CD4-positive, CD25-positive, alpha-beta regulatory T cell (primary cell): ENCODE measurements at regions not wholly inside any gene's neighbourhood (a gene's known extent, or its start where the extent isn't known, plus 50 kb on each side); places are given as distances from the start of the nearest gene placed in this dataset.

Source experiments
- ATAC-seq, 2 donors: fragments of 150-1000 bp; cut with Tn5 transposase; one replicate each; pipeline ENCODE4 v1.10.0; 2021; ENCODE audit warnings: low read depth in 2 of 2, moderate number of reproducible peaks in 2 of 2, moderate library complexity in 1 of 2
- DNase-seq, 3 donors: peaks; one replicate each; pipeline versions ENCODE4 v3.0.0 to v3.0.0-alpha.2; 2012 to 2022; ENCODE audit warnings: mixed read lengths in 1 of 3
- H3K27ac ChIP-seq: one replicate; pipeline ENCODE4 v1.7.0; 2013; ENCODE audit warnings: mild to moderate bottlenecking, low read length; ENCODE audit not compliant: insufficient read depth, poor library complexity, severe bottlenecking
- H3K27me3 ChIP-seq: one replicate; pipeline ENCODE4 v1.7.0; 2013; ENCODE audit warnings: low read length; ENCODE audit not compliant: control insufficient read depth, insufficient read depth
- H3K36me3 ChIP-seq: one replicate; pipeline ENCODE4 v1.7.0; 2013; ENCODE audit warnings: mild to moderate bottlenecking, low read length, moderate library complexity; ENCODE audit not compliant: control insufficient read depth, insufficient read depth
- H3K4me1 ChIP-seq: 2 replicates; pipeline ENCODE4 v1.7.0; 2013; ENCODE audit warnings: mild to moderate bottlenecking, low read length; ENCODE audit not compliant: insufficient read depth, control insufficient read depth, poor library complexity, severe bottlenecking
- H3K4me3 ChIP-seq: one replicate; pipeline ENCODE4 v1.7.0; 2013; ENCODE audit warnings: low read depth, mild to moderate bottlenecking, low read length, moderate library complexity
- H3K9me3 ChIP-seq, 2 experiments: 1 replicate in 1 of 2; 2 replicates in 1 of 2; pipeline ENCODE4 v1.7.0; 2013; ENCODE audit warnings: low read length in 2 of 2, mild to moderate bottlenecking in 1 of 2, moderate library complexity in 1 of 2; ENCODE audit not compliant: control insufficient read depth in 2 of 2
- H3K27ac Mint-ChIP-seq, 3 donors: one replicate each; pipeline ENCODE4 v1.8.0; 2020 to 2022; ENCODE audit warnings: mild to moderate bottlenecking in 3 of 3, mixed read lengths in 3 of 3, moderate library complexity in 2 of 3
- H3K27me3 Mint-ChIP-seq: one replicate; pipeline ENCODE4 v1.8.0; 2022; ENCODE audit warnings: mild to moderate bottlenecking, mixed read lengths
- H3K36me3 Mint-ChIP-seq: one replicate; pipeline ENCODE4 v1.8.0; 2020; ENCODE audit warnings: mixed read lengths
- H3K4me1 Mint-ChIP-seq, 4 donors: one replicate each; pipeline ENCODE4 v1.8.0; 2020 to 2022; ENCODE audit warnings: mixed read lengths in 4 of 4, mild to moderate bottlenecking in 1 of 4
- H3K4me3 Mint-ChIP-seq, 4 donors: one replicate each; pipeline ENCODE4 v1.8.0; 2020 to 2022; ENCODE audit warnings: mild to moderate bottlenecking in 4 of 4, mixed read lengths in 4 of 4, moderate library complexity in 3 of 4
- H3K9me3 Mint-ChIP-seq, 7 donors: one replicate each; pipeline ENCODE4 v1.8.0; 2020 to 2022; ENCODE audit warnings: mixed read lengths in 7 of 7, mild to moderate bottlenecking in 3 of 7, moderate library complexity in 2 of 7

DNA sequence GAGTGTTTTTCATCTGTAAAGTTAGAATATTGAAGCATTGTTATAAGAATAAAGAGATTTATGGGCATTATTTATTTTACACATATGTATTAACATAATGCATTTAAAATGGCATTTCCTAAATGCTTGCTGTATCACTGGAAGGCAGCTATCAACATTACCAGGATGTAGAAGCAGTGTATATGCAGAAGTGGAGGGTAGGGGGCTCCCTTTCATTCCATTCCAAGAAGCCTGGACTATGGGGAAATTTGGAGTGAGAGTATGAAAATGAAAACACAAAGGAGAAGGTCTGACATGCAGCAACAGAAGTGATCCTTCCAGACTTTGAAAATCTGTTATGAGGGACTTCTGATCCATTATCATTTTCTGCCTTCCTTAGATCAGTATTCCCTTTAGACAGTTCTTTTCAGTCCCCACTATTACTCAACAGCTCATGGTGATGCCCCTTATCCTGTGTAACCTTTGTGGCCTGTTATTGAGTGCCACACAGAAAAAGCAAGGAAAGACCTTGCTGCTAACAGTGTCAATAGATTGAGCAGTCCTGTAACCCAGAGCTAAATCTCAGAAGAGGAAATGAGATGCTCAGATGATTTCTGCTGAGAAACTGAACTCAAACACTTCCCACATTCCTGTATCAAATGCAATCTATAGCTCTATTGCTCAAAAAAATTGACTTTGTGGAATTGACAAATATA, 216.6 kb downstream of the HNMT start:
- DNase-seq (no peak), ATAC-seq (no peak)
- Mint-ChIP-seq H3K27ac (no peak overlapping the region), H3K4me3 (no peak overlapping the region), H3K27me3 (no peaks in the 10 kb centered on the region), H3K4me1 (no peaks in the 10 kb centered on the region), H3K9me3 (peaks cover 0 to 3% (median 0%) of the 10 kb centered on the region in 7 donors), H3K36me3 (no peaks in the 10 kb centered on the region)
- Histone ChIP-seq H3K36me3 (no peaks in the 10 kb centered on the region), H3K4me1 (no peaks in the 10 kb centered on the region), H3K27me3 (no peaks in the 10 kb centered on the region), H3K27ac (no peak overlapping the region), H3K9me3 (no peaks in the 10 kb centered on the region), H3K4me3 (no peak overlapping the region)

GRCh38 chr2:138182250-138182936, 218.1 kb downstream of the HNMT start:
- Mint-ChIP-seq H3K27ac (no peak overlapping the region), H3K9me3 (peaks cover 0 to 3% (median 0%) of the 10 kb centered on the region in 7 donors), H3K36me3 (no peaks in the 10 kb centered on the region), H3K4me1 (no peaks in the 10 kb centered on the region), H3K4me3 (no peak overlapping the region), H3K27me3 (no peaks in the 10 kb centered on the region)
- Histone ChIP-seq H3K9me3 (no peaks in the 10 kb centered on the region), H3K36me3 (no peaks in the 10 kb centered on the region), H3K27ac (no peak overlapping the region), H3K27me3 (no peaks in the 10 kb centered on the region), H3K4me1 (no peaks in the 10 kb centered on the region), H3K4me3 (no peak overlapping the region)
- ATAC-seq (no peak), DNase-seq (no peak)

DNA sequence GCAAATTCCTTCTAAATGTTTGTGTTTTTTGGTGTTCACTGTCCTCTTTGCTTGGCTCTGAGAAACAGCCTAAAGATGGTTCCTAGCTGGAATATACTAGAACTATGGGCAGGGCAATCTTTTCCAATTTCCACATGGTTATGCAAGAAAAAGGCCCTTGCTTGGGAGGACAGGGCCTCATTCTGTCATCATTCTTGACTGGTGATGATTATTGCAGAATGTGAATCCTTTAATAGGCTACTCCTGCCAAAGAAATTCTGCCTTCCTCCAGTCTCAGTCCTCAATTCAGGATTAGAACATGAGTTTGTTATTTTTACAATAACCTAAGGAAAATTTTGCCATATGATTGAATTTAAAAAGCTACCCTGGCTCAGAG, 218.7 kb downstream of the HNMT start:
- Mint-ChIP-seq H3K4me3 (no peak overlapping the region), H3K9me3 (peaks cover 0 to 3% (median 0%) of the 10 kb centered on the region in 7 donors), H3K36me3 (no peaks in the 10 kb centered on the region), H3K27me3 (no peaks in the 10 kb centered on the region), H3K4me1 (no peaks in the 10 kb centered on the region), H3K27ac (no peak overlapping the region)
- no peaks in the 10 kb centered on the region for H3K4me1 ChIP-seq
- no peak overlapping the region for H3K4me3 ChIP-seq
- H3K9me3 ChIP-seq, result no peaks in the 10 kb centered on the region
- no peaks in the 10 kb centered on the region for H3K27me3 ChIP-seq
- ATAC-seq (no peak), DNase-seq (no peak)
- H3K36me3 ChIP-seq, result no peaks in the 10 kb centered on the region
- no peak overlapping the region for H3K27ac ChIP-seq

DNA sequence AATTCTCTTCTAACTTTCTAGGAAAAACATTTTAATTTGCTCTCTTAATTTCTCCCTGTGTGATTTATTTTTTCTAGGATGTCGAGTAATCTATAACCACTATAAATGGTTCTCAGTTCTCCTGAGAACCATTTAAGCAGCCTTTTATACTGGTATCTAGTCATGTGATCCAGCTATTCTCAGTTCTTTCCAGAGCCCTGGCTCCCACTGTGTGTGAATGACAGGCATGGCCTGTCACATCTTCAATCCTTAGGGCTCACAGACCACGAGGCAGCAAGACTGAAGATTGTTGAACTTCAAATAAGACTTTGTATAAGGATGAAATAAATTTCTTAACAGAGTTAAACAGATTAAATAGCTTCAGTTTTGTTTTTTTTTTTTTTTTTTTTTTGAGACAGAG, 219.4 kb downstream of the HNMT start:
- no peak overlapping the region for H3K27ac Mint-ChIP-seq
- no peaks in the 10 kb centered on the region for H3K9me3 ChIP-seq
- ATAC-seq (no peak), DNase-seq (no peak)
- no peak overlapping the region for H3K4me3 ChIP-seq
- H3K4me1 Mint-ChIP-seq, result no peaks in the 10 kb centered on the region
- H3K4me1 ChIP-seq, result no peaks in the 10 kb centered on the region
- H3K27me3 Mint-ChIP-seq, result no peaks in the 10 kb centered on the region
- peaks cover 0 to 3% (median 0%) of the 10 kb centered on the region in 7 donors for H3K9me3 Mint-ChIP-seq
- H3K36me3 Mint-ChIP-seq, result no peaks in the 10 kb centered on the region
- no peak overlapping the region for H3K4me3 Mint-ChIP-seq
- no peaks in the 10 kb centered on the region for H3K27me3 ChIP-seq
- no peaks in the 10 kb centered on the region for H3K36me3 ChIP-seq
- no peak overlapping the region for H3K27ac ChIP-seq

DNA sequence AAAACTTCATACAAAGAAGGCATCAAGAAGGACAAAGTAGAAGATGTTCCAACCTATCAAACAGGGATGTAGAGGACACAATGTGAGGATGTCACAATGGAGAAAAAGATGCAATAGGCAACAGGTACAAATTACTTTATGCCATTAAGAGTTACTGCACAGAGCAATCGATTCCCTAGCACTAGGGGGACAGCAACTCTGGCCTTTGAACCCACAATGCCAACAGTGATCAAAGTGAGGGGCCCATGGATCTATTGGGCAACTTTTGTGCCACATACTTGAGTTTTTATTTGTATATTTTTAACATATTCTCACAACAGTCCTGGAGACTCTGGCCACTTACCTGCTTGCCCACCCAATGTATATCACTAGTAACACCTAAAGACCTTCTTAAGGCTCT, 220.2 kb downstream of the HNMT start:
- Histone ChIP-seq H3K9me3 (no peaks in the 10 kb centered on the region), H3K4me1 (no peaks in the 10 kb centered on the region), H3K4me3 (no peak overlapping the region), H3K27ac (no peak overlapping the region), H3K27me3 (no peaks in the 10 kb centered on the region), H3K36me3 (no peaks in the 10 kb centered on the region)
- no peak overlapping the region for H3K27ac Mint-ChIP-seq
- H3K27me3 Mint-ChIP-seq, result no peaks in the 10 kb centered on the region
- DNase-seq, result no peak
- H3K4me1 Mint-ChIP-seq, result no peaks in the 10 kb centered on the region
- H3K36me3 Mint-ChIP-seq, result no peaks in the 10 kb centered on the region
- H3K9me3 Mint-ChIP-seq, result peaks cover 0 to 3% (median 0%) of the 10 kb centered on the region in 7 donors
- no peak overlapping the region for H3K4me3 Mint-ChIP-seq
- no peak for ATAC-seq

- no peaks in the 10 kb centered on the region for H3K36me3 ChIP-seq
- H3K27ac Mint-ChIP-seq, result no peak overlapping the region
- ATAC-seq (no peak), DNase-seq (no peak)
- no peaks in the 10 kb centered on the region for H3K27me3 ChIP-seq
- H3K36me3 Mint-ChIP-seq, result no peaks in the 10 kb centered on the region
- no peaks in the 10 kb centered on the region for H3K27me3 Mint-ChIP-seq
- no peak overlapping the region for H3K4me3 ChIP-seq
- H3K27ac ChIP-seq, result no peak overlapping the region
- no peaks in the 10 kb centered on the region for H3K4me1 ChIP-seq
- H3K9me3 ChIP-seq, result no peaks in the 10 kb centered on the region
- H3K4me1 Mint-ChIP-seq, result no peaks in the 10 kb centered on the region
- H3K9me3 Mint-ChIP-seq, result peaks cover 0 to 4% (median 0%) of the 10 kb centered on the region in 7 donors
- H3K4me3 Mint-ChIP-seq, result no peak overlapping the region
Measured at GRCh38 chr2:138185827-138186226, 221.6 kb downstream of the HNMT start.

DNA sequence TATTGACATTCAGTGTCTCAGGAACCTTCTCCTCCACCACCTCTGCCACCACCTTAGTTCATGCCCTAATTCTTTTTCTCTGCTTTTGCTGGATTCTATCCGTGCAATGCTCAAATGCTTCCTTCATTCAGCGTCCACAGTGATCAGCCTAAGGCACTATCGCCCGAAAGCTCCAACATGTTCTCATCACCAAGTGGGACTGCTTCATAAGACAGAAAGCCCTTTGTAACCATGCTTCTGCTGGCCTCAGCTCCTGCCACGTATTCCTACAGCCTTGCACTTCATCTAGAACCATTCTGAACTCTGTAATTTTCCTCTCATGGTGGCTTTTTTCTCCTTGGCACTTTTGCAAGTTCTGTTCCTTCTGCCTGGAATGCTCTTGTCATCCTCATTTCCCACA, 222.9 kb downstream of the HNMT start:
- H3K27me3 Mint-ChIP-seq, result no peaks in the 10 kb centered on the region
- H3K9me3 Mint-ChIP-seq, result peaks cover 0 to 4% (median 0%) of the 10 kb centered on the region in 7 donors
- Histone ChIP-seq H3K9me3 (no peaks in the 10 kb centered on the region), H3K4me1 (no peaks in the 10 kb centered on the region), H3K4me3 (no peak overlapping the region), H3K27ac (no peak overlapping the region), H3K27me3 (no peaks in the 10 kb centered on the region), H3K36me3 (no peaks in the 10 kb centered on the region)
- no peak for DNase-seq
- no peaks in the 10 kb centered on the region for H3K36me3 Mint-ChIP-seq
- ATAC-seq, result no peak
- H3K4me1 Mint-ChIP-seq, result no peaks in the 10 kb centered on the region
- no peak overlapping the region for H3K4me3 Mint-ChIP-seq
- no peak overlapping the region for H3K27ac Mint-ChIP-seq

DNA sequence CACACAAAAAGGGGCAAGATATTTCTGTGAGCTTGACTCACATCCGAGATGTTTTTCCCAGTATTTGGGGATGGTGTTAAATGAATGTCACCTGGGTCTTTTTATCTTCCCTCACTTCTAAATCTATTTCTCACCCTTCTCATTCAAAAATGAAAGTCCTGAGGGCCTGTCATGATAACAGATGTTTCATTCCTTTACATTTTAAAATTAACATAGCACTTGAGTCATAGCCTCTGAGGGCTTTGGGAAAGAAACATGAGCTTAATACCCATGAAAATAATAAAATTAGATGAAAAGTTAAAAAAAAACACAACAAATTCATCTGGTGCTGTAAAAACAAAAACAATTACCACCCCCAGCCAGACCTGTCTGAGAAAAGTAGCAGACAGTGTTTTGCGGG, 226.7 kb downstream of the HNMT start:
- no peaks in the 10 kb centered on the region for H3K4me1 Mint-ChIP-seq
- H3K4me1 ChIP-seq, result no peaks in the 10 kb centered on the region
- peaks cover 0 to 4% (median 0%) of the 10 kb centered on the region in 7 donors for H3K9me3 Mint-ChIP-seq
- no peaks in the 10 kb centered on the region for H3K36me3 ChIP-seq
- H3K27ac ChIP-seq, result no peak overlapping the region
- no peak overlapping the region for H3K4me3 Mint-ChIP-seq
- no peak overlapping the region for H3K27ac Mint-ChIP-seq
- H3K36me3 Mint-ChIP-seq, result no peaks in the 10 kb centered on the region
- no peak overlapping the region for H3K4me3 ChIP-seq
- H3K27me3 Mint-ChIP-seq, result no peaks in the 10 kb centered on the region
- H3K27me3 ChIP-seq, result no peaks in the 10 kb centered on the region
- ATAC-seq (no peak), DNase-seq (no peak)
- H3K9me3 ChIP-seq, result no peaks in the 10 kb centered on the region
